ENCODE measurements at regions not wholly inside any gene's neighbourhood (a gene's known extent, or its start where the extent isn't known, plus 50 kb on each side); places are given as distances from the start of the nearest gene placed in this dataset.

GRCh38 chr13:67390462-67391086, 160.4 kb upstream of the PCDH9 start:
- TF ChIP-seq CTCF (IDR thresholded peaks at IDR 0.05; ENCODE audit: low read depth, low read length) (no peak), POLR2A (IDR thresholded peaks at IDR 0.05; ENCODE audit: extremely low read depth, insufficient read length) (no peak), MAX (IDR thresholded peaks at IDR 0.05; ENCODE audit: low read depth, low read length) (no peak), MYC (IDR thresholded peaks at IDR 0.05; ENCODE audit: low read depth, low read length) (no peak)
